GM21619 (cell line): ENCODE measurements at regions not wholly inside any gene's neighbourhood (a gene's known extent, or its start where the extent isn't known, plus 50 kb on each side); places are given as distances from the start of the nearest gene placed in this dataset.

Source experiments
- ATAC-seq: cut with Tn5 transposase; IDR thresholded peaks from one replicate; pipeline ENCODE4 v1.9.1; 2021; ENCODE audit not compliant: unreplicated experiment

- ATAC-seq, result peak; percentile 14
These were observed 1335.3 kb downstream of the TBC1D22A start for GRCh38 chr22:48097723-48098122.

GRCh38 chr22:48096851-48097665, 1334.6 kb downstream of the TBC1D22A start:
- no peak for ATAC-seq

- no peak for ATAC-seq
These were observed 1334.0 kb downstream of the TBC1D22A start for GRCh38 chr22:48096411-48096810.

DNA sequence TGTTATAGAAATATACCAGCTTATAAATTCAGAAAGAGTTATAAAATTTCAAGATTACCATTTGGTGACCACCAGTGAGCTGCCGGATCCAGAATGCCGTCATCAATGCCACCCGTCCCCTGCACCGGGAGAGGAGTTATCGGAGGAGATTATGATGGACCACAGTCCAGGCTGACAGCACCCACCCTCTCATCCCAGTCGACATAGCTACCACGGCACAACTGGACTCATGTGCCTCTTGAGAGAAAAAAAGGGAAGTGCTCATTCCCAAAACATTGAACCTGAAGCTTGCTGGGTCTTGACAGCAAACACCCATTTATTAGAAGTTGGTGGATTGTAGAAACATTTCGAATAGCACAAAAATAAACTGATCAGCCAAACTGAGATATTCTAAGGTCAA, 1331.5 kb downstream of the TBC1D22A start:
- no peak for ATAC-seq

GRCh38 chr22:48092866-48093265, 1330.4 kb downstream of the TBC1D22A start:
- no peak for ATAC-seq

DNA sequence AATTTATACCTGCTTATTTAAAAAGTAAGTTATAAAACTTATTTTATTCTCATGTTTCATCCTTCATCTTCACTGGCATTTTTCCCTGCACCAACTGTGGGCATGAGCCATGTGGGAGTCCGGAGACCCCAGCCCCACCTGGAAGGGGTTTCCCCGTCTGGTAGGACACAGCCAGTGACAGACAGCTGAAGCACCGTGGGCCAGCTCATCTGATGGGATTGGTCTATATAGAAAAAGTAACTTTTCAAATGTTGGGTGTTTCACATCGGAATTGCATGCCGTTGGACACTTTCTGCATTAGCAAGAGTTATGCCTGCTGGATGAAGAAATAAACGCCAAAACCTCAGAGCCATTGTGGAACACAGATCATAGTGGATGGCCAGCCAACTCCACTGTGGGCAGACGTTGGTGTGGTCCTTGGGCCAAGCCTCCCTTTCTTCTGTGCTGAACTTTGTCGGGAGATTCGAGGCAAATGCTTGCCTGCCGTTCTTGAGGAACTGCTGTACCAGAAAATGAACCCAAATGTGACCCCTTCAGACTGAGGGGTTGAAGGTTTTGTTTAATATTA, 1329.3 kb downstream of the TBC1D22A start:
- no peak for ATAC-seq

DNA sequence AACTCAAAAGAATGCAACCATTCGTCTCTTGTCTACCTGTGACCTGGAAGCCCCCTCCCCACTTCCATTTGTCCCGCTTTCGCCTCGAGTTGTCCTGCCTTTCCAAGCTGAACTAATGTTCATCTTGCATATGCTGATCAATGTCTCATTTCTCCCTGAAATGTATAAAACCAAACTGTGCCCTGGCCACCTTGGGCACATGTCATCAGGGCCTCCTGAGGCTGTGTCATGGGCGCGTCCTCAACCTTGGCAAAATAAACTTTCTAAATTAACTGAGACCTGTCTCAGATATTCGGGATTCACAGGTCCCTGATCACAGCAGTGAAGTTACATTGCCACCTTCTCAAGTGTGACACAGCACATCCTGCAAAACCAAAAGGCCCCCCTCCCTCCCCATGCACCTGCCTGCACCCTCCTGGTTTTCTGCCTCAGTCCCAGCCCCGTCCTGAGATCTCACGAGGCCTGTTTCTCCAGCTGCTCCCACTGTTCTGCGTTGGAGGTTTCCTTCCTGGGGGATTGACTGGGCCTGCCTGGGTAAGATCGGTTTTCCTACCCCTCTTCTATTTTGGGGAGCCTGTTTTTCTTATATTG, 1328.7 kb downstream of the TBC1D22A start:
- no peak for ATAC-seq

GRCh38 chr22:48090332-48090672, 1327.9 kb downstream of the TBC1D22A start:
- ATAC-seq, result no peak

- ATAC-seq, result no peak
These were observed 1327.3 kb downstream of the TBC1D22A start for GRCh38 chr22:48089601-48090331.

DNA sequence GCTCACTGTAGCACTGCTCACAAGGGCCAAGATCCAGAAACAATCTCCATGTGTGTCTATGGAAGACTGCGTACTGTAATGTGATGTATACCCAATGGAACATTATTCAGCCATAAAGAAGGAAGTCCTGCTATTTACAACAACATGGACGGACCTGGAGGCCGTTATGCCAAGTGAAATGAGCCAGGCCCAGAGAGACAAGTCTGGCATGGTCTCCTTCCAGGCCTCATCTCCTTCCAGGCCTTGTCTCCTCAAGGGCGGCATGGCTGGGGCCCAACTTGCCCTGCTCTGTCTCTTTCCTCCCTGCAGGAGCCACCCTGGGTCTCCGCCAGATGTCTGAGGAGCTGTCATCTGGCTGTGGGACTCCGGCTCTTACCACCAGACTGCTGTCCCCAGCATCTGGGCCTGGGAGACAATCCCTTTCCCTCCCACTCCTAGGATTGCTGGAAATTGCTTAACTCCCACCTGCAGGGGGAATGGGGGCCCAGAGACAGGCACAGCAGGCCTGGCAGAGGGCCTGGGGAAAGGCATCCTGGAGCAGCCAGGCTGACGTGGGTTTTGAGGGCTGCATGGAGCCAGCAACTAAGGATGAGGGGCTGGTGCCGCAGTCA, 1326.6 kb downstream of the TBC1D22A start:
- ATAC-seq, result no peak

GRCh38 chr22:48088251-48088650, 1325.8 kb downstream of the TBC1D22A start:
- ATAC-seq, result no peak

DNA sequence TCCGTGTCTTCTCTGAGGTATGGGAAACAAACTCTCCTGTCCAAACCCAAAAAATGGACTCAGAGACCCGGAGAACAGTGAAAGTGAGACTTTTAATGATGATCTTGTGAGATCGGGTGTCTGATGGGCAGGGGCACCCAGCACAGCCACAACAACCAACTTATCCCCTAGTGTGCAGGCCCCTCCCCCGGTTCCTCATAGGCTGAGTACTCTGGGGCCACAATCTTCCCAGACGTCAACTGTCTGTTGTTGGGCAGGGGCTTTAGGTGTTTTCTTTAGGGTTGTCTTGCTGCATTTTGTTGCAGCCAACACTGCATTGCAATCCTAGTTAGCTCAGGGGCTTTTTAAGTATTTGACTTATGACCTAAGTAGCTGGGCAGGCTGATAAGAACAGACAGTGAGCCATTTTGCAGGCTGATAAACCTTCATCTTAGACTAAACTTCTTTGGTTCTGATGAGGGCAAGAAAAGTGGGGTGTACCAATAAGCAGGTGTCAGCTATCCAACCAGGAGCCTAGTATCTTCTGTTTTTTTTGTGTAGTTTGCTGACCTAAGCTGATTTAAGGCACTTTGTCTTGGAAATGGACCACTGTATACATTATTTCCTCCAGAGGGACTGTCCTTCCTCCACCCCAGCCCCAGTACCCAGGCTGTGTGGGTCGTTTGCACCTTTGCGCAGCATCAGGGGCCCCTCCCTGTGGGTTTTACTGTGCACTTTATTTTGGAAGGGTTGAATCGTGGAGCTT, 1323.6 kb downstream of the TBC1D22A start:
- no peak for ATAC-seq

DNA sequence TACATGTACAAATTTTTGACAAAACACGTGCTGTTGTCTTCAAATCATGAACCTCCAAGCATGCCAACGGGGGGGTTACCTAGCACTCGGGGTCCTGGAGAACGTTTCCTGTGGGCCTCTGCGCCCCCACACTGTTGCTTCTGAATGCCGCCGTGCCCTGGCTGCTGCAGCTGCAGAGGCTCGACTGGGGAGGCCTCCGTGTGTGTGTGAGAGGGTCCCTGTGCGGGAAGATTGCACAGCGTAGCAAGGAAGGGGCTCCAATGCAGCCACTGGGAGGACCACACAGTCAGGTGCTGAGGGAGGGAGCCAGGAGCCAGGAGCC, 1322.2 kb downstream of the TBC1D22A start:
- ATAC-seq, result no peak

- peak; percentile 85 for ATAC-seq
These were observed 1321.7 kb downstream of the TBC1D22A start for GRCh38 chr22:48084041-48084728.

GRCh38 chr22:48083502-48083901, 1321.1 kb downstream of the TBC1D22A start:
- ATAC-seq, result peak; percentile 22

- ATAC-seq, result no peak
These were observed 1319.8 kb downstream of the TBC1D22A start for GRCh38 chr22:48082284-48082683.

DNA sequence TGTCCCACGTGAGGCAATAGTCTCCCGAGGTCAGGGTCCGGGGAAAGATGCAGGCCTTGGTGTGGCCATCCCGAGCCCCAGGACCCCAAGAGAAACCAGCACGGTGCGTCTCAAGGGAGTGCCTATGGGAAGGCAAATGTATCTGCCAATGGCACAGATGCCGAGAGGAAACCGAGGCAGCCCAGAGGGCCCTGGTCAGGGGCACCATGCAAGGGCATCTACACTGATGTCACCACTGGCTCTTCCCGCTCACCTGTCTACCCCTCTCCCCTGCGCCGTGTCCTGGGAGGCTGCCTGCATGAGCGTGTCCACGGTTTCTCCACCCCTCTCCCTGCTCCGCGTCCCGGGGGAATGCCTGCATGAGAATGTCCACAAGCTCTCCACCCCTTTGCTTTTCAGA, 1318.8 kb downstream of the TBC1D22A start:
- no peak for ATAC-seq

- ATAC-seq, result no peak
These were observed 1318.1 kb downstream of the TBC1D22A start for GRCh38 chr22:48080316-48081165.
